GM18498 (cell line): ENCODE measurements at regions not wholly inside any gene's neighbourhood (a gene's known extent, or its start where the extent isn't known, plus 50 kb on each side); places are given as distances from the start of the nearest gene placed in this dataset.

Experiments
- ATAC-seq: cut with Tn5 transposase; IDR thresholded peaks from one replicate; pipeline ENCODE4 v1.9.1; 2021; ENCODE audit warnings: mild to moderate bottlenecking, moderate library complexity; ENCODE audit not compliant: unreplicated experiment

- ATAC-seq = no peak
Observed at GRCh38 chr22:49554296-49554625, 273.4 kb downstream of the BRD1 start.

GRCh38 chr22:49553518-49554295, 274.0 kb downstream of the BRD1 start:
- no peak for ATAC-seq

GRCh38 chr22:49553076-49553475, 274.6 kb downstream of the BRD1 start:
- no peak for ATAC-seq

- no peak for ATAC-seq
Observed at GRCh38 chr22:49551897-49552614, 275.6 kb downstream of the BRD1 start.

- no peak for ATAC-seq
Observed at GRCh38 chr22:49551446-49551845, 276.2 kb downstream of the BRD1 start.

GRCh38 chr22:49550766-49551362, 276.8 kb downstream of the BRD1 start:
- ATAC-seq = no peak

- no peak for ATAC-seq
Observed at GRCh38 chr22:49550141-49550430, 277.6 kb downstream of the BRD1 start.

- no peak for ATAC-seq
Observed at GRCh38 chr22:49549256-49550140, 278.2 kb downstream of the BRD1 start.

GRCh38 chr22:49548356-49549202, 279.1 kb downstream of the BRD1 start:
- no peak for ATAC-seq

- no peak for ATAC-seq
Observed at GRCh38 chr22:49547751-49548239, 279.9 kb downstream of the BRD1 start.

GRCh38 chr22:49546811-49547585, 280.7 kb downstream of the BRD1 start:
- ATAC-seq = no peak

GRCh38 chr22:49545606-49546005, 282.1 kb downstream of the BRD1 start:
- no peak for ATAC-seq

GRCh38 chr22:49544286-49544685, 283.4 kb downstream of the BRD1 start:
- ATAC-seq = no peak

GRCh38 chr22:49543876-49544275, 283.8 kb downstream of the BRD1 start:
- ATAC-seq = no peak

GRCh38 chr22:49541693-49542230, 285.9 kb downstream of the BRD1 start:
- no peak for ATAC-seq

GRCh38 chr22:49540913-49541692, 286.6 kb downstream of the BRD1 start:
- no peak for ATAC-seq

GRCh38 chr22:49540084-49540912, 287.4 kb downstream of the BRD1 start:
- ATAC-seq = no peak

GRCh38 chr22:49538006-49538405, 289.7 kb downstream of the BRD1 start:
- no peak for ATAC-seq
